OCI-LY7 (cell line): ENCODE measurements at regions not wholly inside any gene's neighbourhood (a gene's known extent, or its start where the extent isn't known, plus 50 kb on each side); places are given as distances from the start of the nearest gene placed in this dataset.
"Not testable (repeated sequence)": the region's sequence is repeated elsewhere in the genome, so short reads cannot be mapped to it uniquely, and the experiment has no call there.

Experiments
- BruUV-seq: library from RNA; stranded (reverse); fragments of 400-500 nt; replicated peaks from 2 replicates; lab custom pipeline; 2021; lab: Mats Ljungman, UMichigan
- CTCF ChIA-PET: fragments of 300-600 bp; sonication (Branson Sonifier 250); formaldehyde crosslinking; loops from one replicate; lab custom pipeline; 2022; ENCODE audit warnings: antibody characterized with exemption; ENCODE audit not compliant: unreplicated experiment; lab: Charles Lee
- POLR2A ChIA-PET: fragments of 300-600 bp; sonication (Branson Sonifier 250); formaldehyde crosslinking; loops from one replicate; lab custom pipeline; 2022; ENCODE audit warnings: antibody characterized with exemption; lab: Charles Lee
- DNase-seq: peaks from one replicate; pipeline ENCODE4 v3.0.0-alpha.2; 2015; ENCODE audit warnings: low spot score
- H2AFZ ChIP-seq: fragments of 200-600 bp; sonication (generic), shearing (Covaris generic); 2 replicates; pipeline ENCODE4 v1.6.1; 2014; ENCODE audit warnings: mild to moderate bottlenecking, antibody characterized with exemption, low read length, moderate library complexity
- H3K27ac ChIP-seq: fragments of 200-600 bp; sonication (generic); 2 replicates; pipeline ENCODE4 v1.5.1; 2014; ENCODE audit warnings: mixed run types, low read depth, mild to moderate bottlenecking, moderate library complexity, low read length, inconsistent platforms; ENCODE audit not compliant: poor library complexity, severe bottlenecking
- H3K36me3 ChIP-seq: fragments of 200-600 bp; sonication (generic); 2 replicates; pipeline ENCODE4 v1.6.1; 2014; ENCODE audit warnings: mild to moderate bottlenecking, antibody characterized with exemption, low read length, moderate library complexity, mixed read lengths; ENCODE audit not compliant: insufficient read depth
- H3K4me1 ChIP-seq: fragments of 200-600 bp; sonication (generic); 2 replicates; pipeline ENCODE4 v1.5.1; 2014; ENCODE audit warnings: mild to moderate bottlenecking, low read length; ENCODE audit not compliant: insufficient read depth, poor library complexity, severe bottlenecking
- H3K4me2 ChIP-seq: fragments of 200-600 bp; sonication (generic); 2 replicates; pipeline ENCODE4 v1.6.1; 2014; ENCODE audit warnings: mild to moderate bottlenecking, low read length
- H3K4me3 ChIP-seq: fragments of 200-600 bp; sonication (generic); 2 replicates; pipeline ENCODE4 v1.5.1; 2014; ENCODE audit warnings: mild to moderate bottlenecking, low read depth, low read length; ENCODE audit not compliant: poor library complexity, severe bottlenecking
- H3K79me2 ChIP-seq: fragments of 200-600 bp; sonication (generic); 2 replicates; pipeline ENCODE4 v1.6.1; 2016; ENCODE audit warnings: low read depth, mild to moderate bottlenecking, low read length, moderate library complexity, mixed read lengths; ENCODE audit not compliant: insufficient read depth
- H3K9me2 ChIP-seq: fragments of 200-600 bp; sonication (generic); 2 replicates; pipeline ENCODE4 v1.6.1; 2016; ENCODE audit warnings: mild to moderate bottlenecking, low read length, mixed read lengths; ENCODE audit not compliant: insufficient read depth
- H3K9me3 ChIP-seq: fragments of 200-600 bp; sonication (generic); 2 replicates; pipeline ENCODE4 v1.6.1; 2014; ENCODE audit warnings: mild to moderate bottlenecking, mixed run types, low read length, mixed read lengths
- H4K20me1 ChIP-seq: fragments of 200-600 bp; sonication (generic); 2 replicates; pipeline ENCODE4 v1.6.1; 2014; ENCODE audit warnings: mild to moderate bottlenecking, antibody characterized with exemption, low read length, moderate library complexity, mixed read lengths; ENCODE audit not compliant: insufficient read depth
- EZH2phosphoT487 ChIP-seq: fragments of 200-600 bp; sonication (generic); IDR thresholded peaks from 2 replicates; pipeline ENCODE4 v1.6.1; 2018; ENCODE audit warnings: low read depth, borderline replicate concordance, mild to moderate bottlenecking, mixed run types, antibody characterized with exemption, low read length, moderate library complexity, mixed read lengths
- intact Hi-C: fragments of 100-400 bp; cut with micrococcal nuclease; formaldehyde crosslinking; loops from one replicate; pipeline ENCODE4 v1.10.0; 2022; ENCODE audit not compliant: unreplicated experiment
- TF ChIP-seq, protein P1 (sequence below): fragments of 200-600 bp; sonication (generic); conservative IDR thresholded peaks from 2 replicates; pipeline ENCODE4 v1.5.1; 2014; ENCODE audit warnings: mild to moderate bottlenecking, antibody characterized with exemption, low read length, moderate library complexity, mixed read lengths

DNA sequence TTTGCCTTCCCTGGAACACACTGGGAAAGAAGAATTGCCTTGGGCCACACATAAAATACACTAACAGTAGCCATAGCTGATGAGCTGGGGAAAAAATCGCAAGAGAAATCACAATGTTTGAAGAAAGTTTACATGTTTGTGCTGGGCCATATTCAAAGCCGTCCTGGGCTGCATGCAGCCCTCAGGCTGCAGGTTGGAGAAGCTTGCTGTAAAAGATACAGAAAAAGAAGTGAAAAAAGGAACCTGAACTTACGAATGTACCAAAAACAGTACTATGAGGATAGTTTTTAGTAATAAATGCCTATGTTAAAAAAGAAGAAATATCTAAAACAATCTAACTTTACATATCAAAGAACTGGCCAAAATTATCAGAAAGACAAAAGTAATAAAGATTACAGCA lies 82.1 kb downstream of the UGT2B28 start:
- Histone ChIP-seq H3K36me3 (no peaks in the 10 kb centered on the region), H3K4me2 (no peak overlapping the region), H3K27ac (no peak overlapping the region), H3K79me2 (no peaks in the 10 kb centered on the region), H3K4me1 (no peaks in the 10 kb centered on the region), H3K9me2 (no peaks in the 10 kb centered on the region), H3K9me3 (no peaks in the 10 kb centered on the region), H4K20me1 (no peaks in the 10 kb centered on the region), H2AFZ (no peak overlapping the region), H3K4me3 (no peak overlapping the region)
- TF ChIP-seq, protein P1, sequence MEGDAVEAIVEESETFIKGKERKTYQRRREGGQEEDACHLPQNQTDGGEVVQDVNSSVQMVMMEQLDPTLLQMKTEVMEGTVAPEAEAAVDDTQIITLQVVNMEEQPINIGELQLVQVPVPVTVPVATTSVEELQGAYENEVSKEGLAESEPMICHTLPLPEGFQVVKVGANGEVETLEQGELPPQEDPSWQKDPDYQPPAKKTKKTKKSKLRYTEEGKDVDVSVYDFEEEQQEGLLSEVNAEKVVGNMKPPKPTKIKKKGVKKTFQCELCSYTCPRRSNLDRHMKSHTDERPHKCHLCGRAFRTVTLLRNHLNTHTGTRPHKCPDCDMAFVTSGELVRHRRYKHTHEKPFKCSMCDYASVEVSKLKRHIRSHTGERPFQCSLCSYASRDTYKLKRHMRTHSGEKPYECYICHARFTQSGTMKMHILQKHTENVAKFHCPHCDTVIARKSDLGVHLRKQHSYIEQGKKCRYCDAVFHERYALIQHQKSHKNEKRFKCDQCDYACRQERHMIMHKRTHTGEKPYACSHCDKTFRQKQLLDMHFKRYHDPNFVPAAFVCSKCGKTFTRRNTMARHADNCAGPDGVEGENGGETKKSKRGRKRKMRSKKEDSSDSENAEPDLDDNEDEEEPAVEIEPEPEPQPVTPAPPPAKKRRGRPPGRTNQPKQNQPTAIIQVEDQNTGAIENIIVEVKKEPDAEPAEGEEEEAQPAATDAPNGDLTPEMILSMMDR: no peak
- TF ChIP-seq EZH2phosphoT487: no peak
- intact Hi-C loops: no loop called here
- ChIA-PET POLR2A (no interaction called here), CTCF (no interaction called here)
- no peak for DNase-seq
- BruUV-seq: no TSS peak

DNA sequence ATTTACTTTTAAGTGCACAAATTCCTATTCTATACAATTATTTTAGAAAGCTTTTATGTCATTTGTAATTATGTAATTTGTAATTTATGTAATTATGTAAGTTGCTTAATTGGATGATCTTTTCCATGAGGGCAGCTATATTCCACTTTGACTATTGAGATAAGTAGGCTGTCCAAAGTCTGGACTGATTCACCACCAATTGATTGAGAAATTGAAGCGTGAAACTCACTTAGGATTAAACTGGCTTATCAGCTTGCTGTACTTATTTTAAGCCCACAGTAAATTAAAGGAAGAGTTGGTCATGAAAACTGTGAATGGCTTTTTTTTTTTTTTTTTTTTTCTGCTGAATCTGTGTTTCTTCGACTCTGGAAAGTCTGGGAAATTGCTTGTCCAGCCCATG lies 87.4 kb downstream of the UGT2B28 start:
- intact Hi-C loops, H3K4me3 ChIP-seq, H3K9me2 ChIP-seq, H2AFZ ChIP-seq, DNase-seq, H3K4me1 ChIP-seq, CTCF ChIA-PET, H3K27ac ChIP-seq, H3K9me3 ChIP-seq, H3K4me2 ChIP-seq, BruUV-seq, H4K20me1 ChIP-seq, H3K36me3 ChIP-seq, H3K79me2 ChIP-seq: not testable (repeated sequence)
- POLR2A ChIA-PET: interaction anchor here (0.6 kb wide), 1 partner anchor 1932 kb away, joined by 3 read pairs; no protein-coding TSS in a partner anchor

DNA sequence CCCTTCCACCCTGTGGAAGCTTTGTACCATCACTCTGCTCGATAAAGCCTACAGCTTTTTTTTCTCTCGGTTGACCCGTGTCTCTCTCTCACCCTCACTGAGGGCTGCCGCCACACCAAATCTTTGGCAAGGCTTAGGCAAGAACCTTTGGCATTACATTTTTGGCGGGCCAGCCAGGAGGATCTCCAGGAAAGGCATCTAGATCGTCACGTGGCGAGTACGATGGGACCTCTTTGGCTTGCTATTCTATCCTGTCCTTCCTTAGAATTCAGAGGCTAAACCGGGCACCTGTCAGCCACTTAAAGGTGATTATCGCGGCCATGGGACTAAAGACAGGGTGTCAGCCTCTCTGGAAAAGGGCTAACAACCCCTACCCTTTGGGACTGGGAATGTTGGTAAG lies 96.2 kb downstream of the UGT2B28 start:
- Histone ChIP-seq H3K4me1 (no peaks in the 10 kb centered on the region), H3K36me3 (no peaks in the 10 kb centered on the region), H3K4me3 (no peak overlapping the region), H3K27ac (no peak overlapping the region), H3K9me3 (no peaks in the 10 kb centered on the region), H3K79me2 (no peaks in the 10 kb centered on the region), H3K4me2 (no peak overlapping the region), H2AFZ (no peak overlapping the region), H3K9me2 (no peaks in the 10 kb centered on the region), H4K20me1 (no peaks in the 10 kb centered on the region)
- DNase-seq: no peak
- POLR2A ChIA-PET: no interaction called here
- TF ChIP-seq EZH2phosphoT487: no peak
- TF ChIP-seq, protein P1: no peak
- no TSS peak for BruUV-seq
- CTCF ChIA-PET: no interaction called here
- intact Hi-C loops: no loop called here
